Endothelial cell of umbilical vein (primary cell): ENCODE measurements at regions not wholly inside any gene's neighbourhood (a gene's known extent, or its start where the extent isn't known, plus 50 kb on each side); places are given as distances from the start of the nearest gene placed in this dataset.
A peak's percentile ranks its signal among the peaks of the same experiment; 100 is the strongest.

ENCODE experiments used
- BruUV-seq: library from RNA; stranded (reverse); fragments of 400-500 nt; replicated peaks from 2 replicates; lab custom pipeline; 2021; lab: Mats Ljungman, UMichigan
- CTCF ChIA-PET: fragments of 300-600, 350-600 bp; sonication (Branson Sonifier 250); formaldehyde crosslinking; loops from one replicate; lab custom pipeline; 2021; ENCODE audit warnings: antibody characterized with exemption, inconsistent platforms; lab: Charles Lee
- POLR2A ChIA-PET: fragments of 300-600, 350-600 bp; sonication (Branson Sonifier 250); formaldehyde crosslinking; loops from one replicate; lab custom pipeline; 2021; ENCODE audit warnings: antibody characterized with exemption, inconsistent platforms; lab: Charles Lee
- DNase-seq: peaks from one replicate; pipeline ENCODE4 v3.0.0-alpha.2; 2011; ENCODE audit warnings: low read depth, low spot score
- FAIRE-seq: peaks from 2 replicates; lab custom pipeline; 2011; peaks lifted over from hg19 to GRCh38; lab: Jason Lieb, UNC
- H2AFZ ChIP-seq: 2 replicates; pipeline ENCODE4 v1.6.0; 2012; ENCODE audit warnings: low read depth, low read length, control low read depth, inconsistent platforms
- H3K27ac ChIP-seq: 2 replicates; pipeline ENCODE4 v1.5.1; 2011; ENCODE audit warnings: low read depth, mild to moderate bottlenecking, control low read depth, low read length, moderate library complexity; ENCODE audit not compliant: insufficient read depth
- H3K27me3 ChIP-seq, 2 experiments: 2 replicates each; pipeline versions ENCODE4 v1.6.0 to v1.6.1; 2011; ENCODE audit warnings: low read length in 2 of 2, mixed read lengths in 1 of 2; ENCODE audit not compliant: control insufficient read depth in 2 of 2, insufficient read depth in 2 of 2
- H3K36me3 ChIP-seq, 2 experiments: 2 replicates in 1 of 2; 3 replicates in 1 of 2; pipeline ENCODE4 v1.5.1; 2011; ENCODE audit warnings: low read length in 2 of 2, mild to moderate bottlenecking in 1 of 2, moderate library complexity in 1 of 2; ENCODE audit not compliant: control insufficient read depth in 2 of 2, insufficient read depth in 2 of 2; ENCODE audit errors: extremely low read depth in 1 of 2
- H3K4me1 ChIP-seq: 3 replicates; pipeline ENCODE4 v1.5.1; 2011; ENCODE audit warnings: mild to moderate bottlenecking, low read length; ENCODE audit not compliant: control insufficient read depth, insufficient read depth; ENCODE audit errors: extremely low read depth
- H3K4me2 ChIP-seq: 2 replicates; pipeline ENCODE4 v1.6.1; 2011; ENCODE audit warnings: low read length, control low read depth, mixed read lengths; ENCODE audit not compliant: insufficient read depth
- H3K4me3 ChIP-seq, 3 experiments: fragments of 200-600 bp in 1 of 3; sonication (generic), shearing (Covaris generic) in 1 of 3; replicated peaks in 1 of 3; 2 replicates each; pipeline ENCODE4 v1.5.1; 2011 to 2016; ENCODE audit warnings: control low read depth in 3 of 3, low read length in 3 of 3, mild to moderate bottlenecking in 2 of 3, inconsistent platforms in 1 of 3, low read depth in 1 of 3, moderate library complexity in 1 of 3; ENCODE audit not compliant: insufficient read depth in 1 of 3
- H3K79me2 ChIP-seq: 2 replicates; pipeline ENCODE4 v1.6.0; 2012; ENCODE audit warnings: low read length, inconsistent platforms; ENCODE audit not compliant: control insufficient read depth, insufficient read depth
- H3K9ac ChIP-seq: replicated peaks from 2 replicates; pipeline ENCODE3; 2011; ENCODE audit warnings: low read length, control low read depth; ENCODE audit not compliant: insufficient read depth; ENCODE audit errors: extremely low read depth
- H3K9me1 ChIP-seq: replicated peaks from 3 replicates; pipeline ENCODE4 v1.6.0; 2011; ENCODE audit warnings: mild to moderate bottlenecking, low read length; ENCODE audit not compliant: control insufficient read depth, insufficient read depth; ENCODE audit errors: extremely low read depth
- H3K9me3 ChIP-seq: replicated peaks from 2 replicates; pipeline ENCODE4 v1.5.1; 2012; ENCODE audit warnings: low read length, inconsistent platforms; ENCODE audit not compliant: control insufficient read depth, insufficient read depth
- H4K20me1 ChIP-seq: replicated peaks from 2 replicates; pipeline ENCODE3; 2011; ENCODE audit warnings: mild to moderate bottlenecking, low read length; ENCODE audit not compliant: control insufficient read depth, insufficient read depth; ENCODE audit errors: extremely low read depth
- EZH2 ChIP-seq: IDR thresholded peaks from 2 replicates; pipeline ENCODE4 v1.6.1; 2012; ENCODE audit warnings: borderline replicate concordance, low read depth, mild to moderate bottlenecking, moderate library complexity, low read length, inconsistent platforms; ENCODE audit not compliant: severe bottlenecking
- FOS ChIP-seq: IDR thresholded peaks from 2 replicates; pipeline ENCODE4 v1.6.1; 2011; ENCODE audit warnings: mild to moderate bottlenecking, low read length, moderate library complexity, borderline replicate concordance; ENCODE audit not compliant: insufficient read depth
- GATA2 ChIP-seq: IDR thresholded peaks from 2 replicates; pipeline ENCODE4 v1.7.0; 2011; ENCODE audit warnings: low read depth, mild to moderate bottlenecking, moderate library complexity, mixed read lengths, low read length; ENCODE audit not compliant: insufficient read length, insufficient read depth
- MAX ChIP-seq: IDR thresholded peaks from 2 replicates; pipeline ENCODE4 v1.6.1; 2011; ENCODE audit not compliant: insufficient read depth, insufficient read length
- MYC ChIP-seq: IDR thresholded peaks from one replicate; pipeline ENCODE4 v1.6.1; 2011; ENCODE audit warnings: mild to moderate bottlenecking, low read depth, low read length
- POLR2A ChIP-seq: IDR thresholded peaks from 2 replicates; pipeline ENCODE4 v1.6.1; 2012; ENCODE audit warnings: low read depth, mild to moderate bottlenecking, control low read depth, low read length
- POLR2AphosphoS5 ChIP-seq: IDR thresholded peaks from 2 replicates; pipeline ENCODE4 v1.6.1; 2012; ENCODE audit warnings: low read depth, mild to moderate bottlenecking, control low read depth, low read length, moderate library complexity; ENCODE audit not compliant: insufficient read depth
- dilution Hi-C: fragments of 300-500 bp; cut with MboI; formaldehyde crosslinking; loops from one replicate; pipeline ENCODE4 v1.15.0; 2019; ENCODE audit warnings: low sequenced_read_pairs; ENCODE audit not compliant: extremely low pct_ligation_motif_present
- intact Hi-C: fragments of 100-400 bp; cut with micrococcal nuclease; formaldehyde crosslinking; loops from one replicate; pipeline ENCODE4 v1.10.0; 2022
- TF ChIP-seq, protein P1 (sequence below), 2 donors: IDR thresholded peaks; 1 replicate in 1 of 2; 2 replicates in 1 of 2; pipeline ENCODE4 v1.5.1; 2011; ENCODE audit warnings: low read length in 2 of 2, mild to moderate bottlenecking in 2 of 2, moderate library complexity in 2 of 2, control low read depth in 1 of 2, inconsistent platforms in 1 of 2, low read depth in 1 of 2; ENCODE audit not compliant: insufficient read depth in 1 of 2; ENCODE audit errors: extremely low read depth in 1 of 2

- DNase-seq = peak; percentile 1
Measured at GRCh38 chrX:85611926-85612325, 232.5 kb upstream of the POF1B start.

More at GRCh38 chrX:85611926-85612325, 232.5 kb upstream of the POF1B start:
- FAIRE-seq = no peak
- intact Hi-C loops = loop anchor here (5.0 kb wide), 1 partner anchor 1685 kb away; no protein-coding TSS in a partner anchor
- ChIA-PET CTCF (no interaction called here), POLR2A (no interaction called here)
- Histone ChIP-seq H3K4me1 (no peaks in the 10 kb centered on the region), H4K20me1 (no peaks in the 10 kb centered on the region), H3K36me3 (no peaks in the 10 kb centered on the region), H3K27ac (no peak overlapping the region), H3K9me3 (no peaks in the 10 kb centered on the region), H3K4me3 (no peak overlapping the region), H3K79me2 (no peaks in the 10 kb centered on the region), H3K9ac (no peak overlapping the region), H3K4me2 (no peak overlapping the region), H3K9me1 (no peaks in the 10 kb centered on the region), H2AFZ (no peak overlapping the region), H3K27me3 (no peaks in the 10 kb centered on the region)
- BruUV-seq = no TSS peak
- dilution Hi-C loops = no loop called here
- TF ChIP-seq EZH2 = no peak
- TF ChIP-seq FOS = no peak
- TF ChIP-seq MAX = no peak
- TF ChIP-seq, protein P1, sequence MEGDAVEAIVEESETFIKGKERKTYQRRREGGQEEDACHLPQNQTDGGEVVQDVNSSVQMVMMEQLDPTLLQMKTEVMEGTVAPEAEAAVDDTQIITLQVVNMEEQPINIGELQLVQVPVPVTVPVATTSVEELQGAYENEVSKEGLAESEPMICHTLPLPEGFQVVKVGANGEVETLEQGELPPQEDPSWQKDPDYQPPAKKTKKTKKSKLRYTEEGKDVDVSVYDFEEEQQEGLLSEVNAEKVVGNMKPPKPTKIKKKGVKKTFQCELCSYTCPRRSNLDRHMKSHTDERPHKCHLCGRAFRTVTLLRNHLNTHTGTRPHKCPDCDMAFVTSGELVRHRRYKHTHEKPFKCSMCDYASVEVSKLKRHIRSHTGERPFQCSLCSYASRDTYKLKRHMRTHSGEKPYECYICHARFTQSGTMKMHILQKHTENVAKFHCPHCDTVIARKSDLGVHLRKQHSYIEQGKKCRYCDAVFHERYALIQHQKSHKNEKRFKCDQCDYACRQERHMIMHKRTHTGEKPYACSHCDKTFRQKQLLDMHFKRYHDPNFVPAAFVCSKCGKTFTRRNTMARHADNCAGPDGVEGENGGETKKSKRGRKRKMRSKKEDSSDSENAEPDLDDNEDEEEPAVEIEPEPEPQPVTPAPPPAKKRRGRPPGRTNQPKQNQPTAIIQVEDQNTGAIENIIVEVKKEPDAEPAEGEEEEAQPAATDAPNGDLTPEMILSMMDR (IDR thresholded peaks at IDR 0.05; ENCODE audit: extremely low read depth in 1 of 2, insufficient read depth in 1 of 2, low read depth in 1 of 2, low read length in 2 of 2) = no peak
- TF ChIP-seq POLR2AphosphoS5 = no peak
- TF ChIP-seq POLR2A = no peak
- TF ChIP-seq MYC = no peak
- TF ChIP-seq GATA2 = no peak
